HG03460 (cell line): ENCODE measurements at regions not wholly inside any gene's neighbourhood (a gene's known extent, or its start where the extent isn't known, plus 50 kb on each side); places are given as distances from the start of the nearest gene placed in this dataset.
A peak's percentile ranks its signal among the peaks of the same experiment; 100 is the strongest.
"Not testable (repeated sequence)": the region's sequence is repeated elsewhere in the genome, so short reads cannot be mapped to it uniquely, and the experiment has no call there.

ENCODE experiments used
- ATAC-seq: cut with Tn5 transposase; IDR thresholded peaks from one replicate; pipeline ENCODE4 v1.9.1; 2021; ENCODE audit not compliant: unreplicated experiment

- ATAC-seq, result no peak
Observed at GRCh38 chr17:68135141-68135887, 99.8 kb downstream of the KPNA2 start.

- ATAC-seq, result no peak
Observed at GRCh38 chr17:68141050-68141449, 105.5 kb downstream of the KPNA2 start.

GRCh38 chr17:68142595-68142994 lies 105.2 kb upstream of the AMZ2 start:
- ATAC-seq, result no peak

GRCh38 chr17:68143425-68143824 lies 104.4 kb upstream of the AMZ2 start:
- ATAC-seq, result no peak

- no peak for ATAC-seq
Observed at GRCh38 chr17:68145088-68145487, 102.8 kb upstream of the AMZ2 start.

GRCh38 chr17:68148936-68149335 lies 98.9 kb upstream of the AMZ2 start:
- ATAC-seq, result no peak

- no peak for ATAC-seq
Observed at GRCh38 chr17:68152161-68152571, 95.7 kb upstream of the AMZ2 start.

- ATAC-seq, result no peak
Observed at GRCh38 chr17:68155692-68156091, 92.2 kb upstream of the AMZ2 start.

- no peak for ATAC-seq
Observed at GRCh38 chr17:68161644-68162428, 86.0 kb upstream of the AMZ2 start.

- ATAC-seq, result not testable (repeated sequence)
Observed at GRCh38 chr17:68168273-68169164, 79.3 kb upstream of the AMZ2 start.

GRCh38 chr17:68169165-68169821 lies 78.5 kb upstream of the AMZ2 start:
- not testable (repeated sequence) for ATAC-seq

GRCh38 chr17:68169840-68170239 lies 78.0 kb upstream of the AMZ2 start:
- ATAC-seq, result no peak

- ATAC-seq, result no peak
Observed at GRCh38 chr17:68170246-68170645, 77.6 kb upstream of the AMZ2 start.

- peak; percentile 60 for ATAC-seq
Observed at GRCh38 chr17:68172461-68172954, 75.3 kb upstream of the AMZ2 start.

GRCh38 chr17:68175416-68175815 lies 72.4 kb upstream of the AMZ2 start:
- ATAC-seq, result no peak

GRCh38 chr17:68175905-68176304 lies 71.9 kb upstream of the AMZ2 start:
- ATAC-seq, result no peak

- no peak for ATAC-seq
Observed at GRCh38 chr17:68176718-68177117, 71.1 kb upstream of the AMZ2 start.

- ATAC-seq, result no peak
Observed at GRCh38 chr17:68178831-68179230, 69.0 kb upstream of the AMZ2 start.

GRCh38 chr17:68179236-68179925 lies 68.5 kb upstream of the AMZ2 start:
- no peak for ATAC-seq

GRCh38 chr17:68179926-68180285 lies 67.9 kb upstream of the AMZ2 start:
- no peak for ATAC-seq
